SK-N-MC (cell line): ENCODE measurements at regions not wholly inside any gene's neighbourhood (a gene's known extent, or its start where the extent isn't known, plus 50 kb on each side); places are given as distances from the start of the nearest gene placed in this dataset.

Experiments
- EZH2 ChIP-seq: fragments of 200-600 bp; sonication (generic); IDR thresholded peaks from one replicate; pipeline ENCODE4 v1.6.1; 2017; ENCODE audit warnings: antibody characterized with exemption
- FOXP2 ChIP-seq: optimal IDR thresholded peaks from 2 replicates; pipeline ENCODE3; 2011; ENCODE audit warnings: mild to moderate bottlenecking, moderate library complexity; ENCODE audit not compliant: insufficient read depth; ENCODE audit errors: extremely low read length, control extremely low read depth
- POLR2AphosphoS5 ChIP-seq: IDR thresholded peaks from 2 replicates; pipeline ENCODE4 v1.6.1; 2012; ENCODE audit warnings: mild to moderate bottlenecking, low read depth, low read length, borderline replicate concordance

DNA sequence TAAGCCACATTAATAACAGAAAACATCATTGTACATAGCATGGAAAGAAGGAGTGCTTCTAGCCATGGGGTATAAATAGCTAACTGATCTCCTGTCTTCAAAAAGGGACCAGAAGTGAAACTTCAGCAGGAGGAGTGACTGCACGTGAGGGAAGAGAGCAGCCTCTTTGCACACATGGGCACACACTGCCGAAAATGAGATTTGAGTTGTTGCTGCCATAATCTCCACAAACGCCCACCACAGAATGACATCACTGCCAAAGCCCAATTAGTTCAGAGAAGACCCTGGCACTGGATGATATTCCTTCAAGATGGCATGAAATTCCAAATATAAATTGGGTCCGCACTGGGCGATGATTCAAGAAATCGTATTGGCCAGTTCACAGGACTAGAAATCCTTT lies 238.9 kb upstream of the NR4A3 start:
- no peak for TF ChIP-seq POLR2AphosphoS5
- no peak for TF ChIP-seq EZH2
- no peak for TF ChIP-seq FOXP2
